T47D (cell line): ENCODE measurements at regions not wholly inside any gene's neighbourhood (a gene's known extent, or its start where the extent isn't known, plus 50 kb on each side); places are given as distances from the start of the nearest gene placed in this dataset.
"Not testable (repeated sequence)": the region's sequence is repeated elsewhere in the genome, so short reads cannot be mapped to it uniquely, and the experiment has no call there.

ENCODE experiments used
- DNase-seq, 2 experiments: peaks; one replicate each; pipeline versions ENCODE4 v3.0.0 to v3.0.0-alpha.2; 2011 to 2012; ENCODE audit warnings: low read depth in 1 of 2, low spot score in 1 of 2
- JUND ChIP-seq: IDR thresholded peaks from 2 replicates; pipeline ENCODE4 v1.6.1; 2012; ENCODE audit warnings: low read depth
- in situ Hi-C: cut with HindIII; loops from 2 replicates; pipeline ENCODE4 v1.10.0; 2016; ENCODE audit warnings: low sequenced_read_pairs, low pct_unique_long_range_greater_than_20kb

DNA sequence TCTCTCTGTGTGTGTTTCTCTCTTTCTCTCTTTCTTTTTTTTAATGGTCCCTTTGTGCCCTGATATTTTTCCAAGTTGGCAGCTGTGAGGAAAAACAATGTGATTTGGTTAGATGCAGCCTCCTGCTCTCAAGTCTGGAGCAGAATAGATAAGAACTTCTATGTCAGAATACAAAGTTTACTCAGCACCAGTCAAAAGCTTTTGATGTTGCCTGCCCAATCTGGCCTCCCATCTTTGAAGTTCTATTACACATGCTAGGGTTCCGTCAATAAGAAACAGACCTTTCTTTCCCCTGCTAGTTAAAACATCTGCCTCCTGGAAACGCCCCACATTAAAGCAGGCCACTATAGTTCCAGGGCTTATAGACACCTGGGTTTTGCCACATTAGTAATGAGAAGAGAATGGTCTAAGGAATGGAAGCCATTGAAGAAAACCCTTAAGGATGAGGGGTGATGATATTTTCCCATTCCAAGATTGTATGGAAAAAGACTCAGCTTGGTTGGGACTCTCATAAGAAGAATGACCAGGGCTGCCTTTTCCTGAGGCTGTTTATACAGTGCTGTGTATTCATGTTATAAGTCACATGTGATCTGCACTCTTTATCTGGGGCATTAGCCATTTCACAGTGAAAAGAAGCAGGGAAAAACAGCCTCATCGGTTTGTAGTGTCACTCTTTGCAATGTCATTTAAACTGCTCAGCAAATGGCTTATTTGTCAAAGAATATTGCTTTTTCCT is 414.7 kb upstream of the PROX1 start:
- TF ChIP-seq JUND, result no peak
- no peak for DNase-seq
- in situ Hi-C loops, result no loop called here

DNA sequence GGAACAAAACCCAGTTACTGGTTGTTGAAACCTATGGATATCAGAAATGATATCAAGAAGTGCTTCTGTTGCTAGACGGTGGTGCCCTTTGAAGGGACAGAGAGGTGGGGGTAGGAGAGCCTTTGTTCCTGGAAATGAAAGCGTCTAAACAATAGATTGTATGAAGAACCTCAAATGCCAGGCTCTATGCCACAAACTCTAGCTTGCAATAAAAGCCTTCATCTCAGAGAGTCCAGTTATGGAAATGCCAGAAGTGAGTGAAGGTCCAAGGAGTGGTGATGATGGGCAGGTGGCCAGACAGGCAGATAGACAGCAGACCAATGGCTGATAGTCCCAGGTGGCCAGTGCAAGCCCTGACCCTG is 414.1 kb upstream of the PROX1 start:
- in situ Hi-C loops, result no loop called here
- DNase-seq, result no peak
- no peak for TF ChIP-seq JUND

DNA sequence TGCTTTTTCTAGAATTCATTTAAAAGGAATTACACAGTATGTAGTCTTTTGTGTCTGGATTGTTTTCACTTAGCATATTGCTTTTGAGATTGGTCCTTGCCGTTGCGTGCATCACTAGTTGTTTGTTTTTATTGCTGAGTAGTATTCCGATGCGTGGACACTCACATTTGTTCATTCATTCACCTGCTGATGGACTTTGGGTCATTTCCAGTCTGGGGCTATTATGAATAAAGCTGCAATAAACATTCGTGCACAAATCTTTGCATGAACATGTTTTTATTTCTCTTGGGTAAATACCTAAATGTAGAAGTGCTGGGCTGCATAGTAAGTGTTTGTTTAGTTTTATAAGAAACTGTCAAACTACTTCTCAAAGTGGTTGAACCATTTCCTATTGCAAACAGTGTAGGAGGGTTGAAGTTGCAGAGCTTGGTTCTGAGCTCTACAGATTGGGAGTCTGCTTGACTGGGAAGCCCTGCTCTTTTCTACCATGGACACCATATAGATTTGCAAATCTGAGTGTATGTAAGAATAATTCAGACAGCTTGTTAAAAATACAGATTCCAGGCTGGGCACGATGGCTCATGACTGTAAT is 404.7 kb upstream of the PROX1 start:
- in situ Hi-C loops, result no loop called here
- TF ChIP-seq JUND, result no peak
- DNase-seq, result no peak

DNA sequence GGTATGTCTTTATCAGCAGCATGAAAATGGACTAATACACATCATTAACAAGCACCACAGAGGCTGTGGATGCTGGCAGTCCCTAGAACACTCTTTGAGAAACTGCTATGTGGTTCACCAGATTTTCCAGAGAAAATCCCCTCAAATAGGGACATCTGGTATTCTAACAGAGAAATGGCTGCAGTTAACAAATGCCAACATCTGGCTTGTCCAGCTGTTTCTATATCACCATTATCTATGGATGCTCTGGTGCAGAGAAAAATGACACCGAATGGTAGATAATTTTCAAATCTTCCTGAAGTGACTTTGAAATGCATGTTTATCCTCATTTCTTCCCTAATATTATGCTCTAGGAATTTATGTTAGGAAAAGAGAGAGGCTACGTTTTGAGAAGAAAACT is 403.5 kb upstream of the PROX1 start:
- no peak for DNase-seq
- no peak for TF ChIP-seq JUND
- in situ Hi-C loops, result no loop called here

DNA sequence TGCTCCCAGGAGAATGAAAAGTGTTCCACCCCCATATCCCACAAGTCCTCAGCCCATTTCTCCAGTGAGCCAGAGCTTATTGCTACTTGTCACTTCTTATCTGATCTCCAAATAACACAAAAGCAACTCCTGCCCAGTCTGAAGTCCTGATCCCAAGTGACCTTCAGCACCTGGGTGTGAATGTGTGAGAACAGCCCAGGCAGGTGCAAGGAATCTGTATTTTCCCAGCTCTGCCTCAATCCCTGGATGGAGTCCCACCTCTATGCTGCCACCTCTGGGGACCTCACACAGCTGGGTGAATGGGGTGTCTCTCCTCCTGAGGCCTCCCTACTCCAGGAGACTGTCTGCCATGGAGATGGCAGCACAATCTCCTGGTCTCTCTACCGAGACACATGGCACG is 402.4 kb upstream of the PROX1 start:
- in situ Hi-C loops, result no loop called here
- no peak for TF ChIP-seq JUND

DNA sequence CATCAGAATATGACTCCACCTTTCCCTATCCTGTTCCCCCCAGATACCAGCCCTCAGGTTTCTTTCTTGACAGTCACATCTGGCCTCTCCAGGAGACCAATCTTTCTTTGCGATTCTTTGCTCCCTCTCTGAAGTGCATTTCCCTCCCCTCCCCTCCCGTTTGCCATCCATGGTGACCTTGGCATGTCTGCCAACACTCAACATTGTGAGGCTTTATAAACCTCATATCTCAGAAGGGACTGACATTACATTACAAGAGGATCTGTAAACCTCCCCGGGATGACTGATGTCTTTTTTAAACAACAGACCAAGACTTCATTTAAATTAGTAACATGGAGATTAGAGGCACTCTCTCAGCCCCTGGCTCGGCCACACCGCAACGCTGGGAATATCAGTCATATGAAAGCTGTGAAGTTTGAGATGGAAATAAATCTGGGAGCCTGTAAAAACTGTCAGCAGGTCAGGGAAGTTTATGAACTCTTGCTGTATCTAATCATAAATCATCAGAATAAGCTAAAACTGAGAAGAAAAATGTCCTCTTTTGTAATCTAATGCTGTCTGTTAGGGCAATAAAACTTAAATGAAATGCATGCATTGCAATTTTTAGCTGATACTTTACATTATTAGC is 401.7 kb upstream of the PROX1 start:
- in situ Hi-C loops, result no loop called here
- no peak for DNase-seq
- TF ChIP-seq JUND, result no peak

More for the DNA sequence above, 402.4 kb upstream of the PROX1 start:
- no peak for DNase-seq

DNA sequence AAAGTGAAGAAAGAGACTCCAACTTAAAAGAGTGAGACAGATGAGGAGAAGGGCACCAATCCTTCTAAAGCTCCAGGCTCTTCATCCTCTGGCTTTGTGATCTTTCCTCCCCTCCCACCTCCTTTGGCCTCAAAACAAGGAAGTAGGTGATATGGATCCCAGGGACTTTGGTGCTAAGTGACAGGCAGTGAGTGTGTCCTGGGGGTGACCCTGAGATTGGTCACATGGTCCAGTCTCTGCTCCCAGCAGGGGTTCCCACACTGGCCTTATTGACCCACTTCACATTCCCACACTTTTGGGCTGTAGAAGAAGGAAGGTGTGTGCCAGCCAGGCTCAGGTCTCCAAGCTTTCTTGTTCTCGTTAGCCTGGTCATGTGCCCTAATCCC is 401.2 kb upstream of the PROX1 start:
- no peak for DNase-seq
- in situ Hi-C loops, result no loop called here
- TF ChIP-seq JUND, result no peak

DNA sequence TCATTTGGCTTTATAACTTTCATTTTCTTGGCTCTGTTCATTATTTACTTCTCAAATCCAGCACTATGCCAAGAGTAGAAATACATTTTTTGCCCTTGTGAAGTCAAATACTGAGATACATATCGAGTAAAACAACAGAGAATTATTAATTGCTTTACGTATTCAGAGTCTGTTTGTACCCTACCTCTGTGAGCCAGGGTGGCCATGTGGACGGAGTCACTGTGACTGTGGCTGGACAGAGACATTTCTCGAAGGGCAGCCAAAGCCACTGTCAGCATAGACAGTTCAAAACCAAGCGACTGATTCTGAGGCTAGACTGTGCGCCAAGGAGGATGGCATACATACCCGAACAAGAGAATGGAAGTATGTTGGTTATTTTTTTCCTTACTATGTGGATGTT is 391.0 kb upstream of the PROX1 start:
- TF ChIP-seq JUND, result no peak
- in situ Hi-C loops, result no loop called here

DNA sequence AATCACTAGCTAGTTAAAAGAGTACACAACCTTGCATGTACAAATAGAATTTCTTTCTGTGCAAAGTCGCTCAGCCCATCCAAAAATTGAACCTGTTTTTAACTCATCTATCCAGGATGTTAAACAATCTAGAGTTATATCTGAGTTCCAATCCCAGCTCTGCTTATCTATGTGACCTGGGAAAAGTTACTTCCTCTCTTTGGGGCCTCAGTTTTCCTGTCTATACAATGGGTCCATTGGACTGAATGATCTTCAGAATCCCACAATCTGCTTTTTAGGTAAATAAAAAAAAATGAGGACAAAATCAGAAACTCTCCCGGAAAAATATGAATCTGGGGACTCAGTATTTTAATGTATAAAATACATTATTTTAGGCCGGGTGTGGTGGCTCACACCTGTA is 389.5 kb upstream of the PROX1 start:
- no peak for TF ChIP-seq JUND
- in situ Hi-C loops, result no loop called here
- DNase-seq, result no peak

More for the DNA sequence above, 391.0 kb upstream of the PROX1 start:
- no peak for DNase-seq

DNA sequence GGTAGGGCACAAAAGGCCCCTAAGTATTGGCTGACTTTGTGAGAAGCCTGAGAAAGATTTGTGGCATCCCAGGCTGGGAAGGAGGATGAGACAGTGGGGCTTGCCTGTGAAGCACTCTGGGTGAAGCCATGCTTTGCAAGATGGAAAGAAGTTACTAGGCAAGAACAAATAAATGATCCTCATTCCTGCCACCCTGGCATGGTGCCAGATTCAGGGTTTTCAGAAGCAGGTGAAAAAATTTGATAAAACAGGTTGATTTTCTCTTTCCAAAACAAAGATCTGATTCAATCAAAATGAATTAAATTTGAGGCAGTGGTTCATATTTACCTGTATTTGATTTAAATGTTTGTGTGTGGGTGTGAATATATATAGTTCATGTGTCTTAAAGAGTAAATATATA is 386.9 kb upstream of the PROX1 start:
- in situ Hi-C loops, result no loop called here
- TF ChIP-seq JUND, result no peak
- DNase-seq, result no peak

DNA sequence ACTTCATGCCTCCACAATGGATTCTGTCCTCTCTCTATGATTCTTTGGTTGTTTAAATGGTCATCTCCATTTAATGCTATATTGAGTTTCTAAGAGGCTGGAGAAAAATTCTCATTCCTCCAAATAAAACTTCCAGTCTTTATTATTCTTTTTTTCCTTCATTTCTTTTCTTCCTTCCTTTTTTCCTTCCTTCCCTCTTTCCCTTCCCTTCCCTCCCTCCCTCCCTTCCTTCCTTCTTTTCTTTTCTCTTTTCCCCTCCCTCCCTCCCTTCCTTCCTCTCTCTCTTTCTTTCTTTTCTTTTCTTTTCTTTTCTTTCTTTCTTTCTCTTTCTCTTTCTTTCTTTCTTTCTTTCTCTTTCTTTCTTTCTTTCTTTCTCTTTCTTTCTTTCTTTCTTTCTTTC is 386.1 kb upstream of the PROX1 start:
- in situ Hi-C loops, DNase-seq: not testable (repeated sequence)

DNA sequence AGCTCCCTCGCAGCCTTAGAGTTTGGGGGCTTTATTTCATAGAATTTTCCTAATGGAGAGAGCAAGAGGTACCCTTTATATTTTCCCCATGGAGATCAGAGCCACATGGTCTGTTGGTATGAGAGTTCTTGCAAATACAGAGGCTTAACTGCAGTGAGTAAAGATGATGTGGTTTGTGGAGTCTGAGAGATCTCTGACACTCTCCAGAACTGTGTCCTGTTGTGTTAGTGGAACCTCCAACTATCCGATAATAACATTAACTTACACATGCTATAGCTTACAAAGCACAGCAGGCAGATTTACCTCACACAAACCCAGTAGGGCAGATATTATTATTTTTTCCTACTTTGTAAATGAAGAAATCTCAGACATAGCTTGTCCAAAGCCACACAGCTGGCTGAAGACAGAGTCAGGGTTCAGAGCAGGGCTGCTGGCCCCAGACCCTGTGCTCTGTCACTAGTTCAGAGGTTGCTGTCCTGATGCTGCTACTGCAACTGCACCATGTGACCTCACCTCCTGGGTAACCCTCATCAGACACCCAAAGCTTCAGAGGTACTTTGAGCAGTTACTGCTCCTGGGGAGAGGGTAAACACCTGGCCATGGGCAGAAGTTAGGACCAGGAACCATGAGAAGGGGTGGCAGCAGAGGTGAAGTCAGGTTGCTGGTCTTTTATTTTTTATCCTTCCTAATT is 384.8 kb upstream of the PROX1 start:
- in situ Hi-C loops, result no loop called here
- TF ChIP-seq JUND, result no peak
- no peak for DNase-seq

DNA sequence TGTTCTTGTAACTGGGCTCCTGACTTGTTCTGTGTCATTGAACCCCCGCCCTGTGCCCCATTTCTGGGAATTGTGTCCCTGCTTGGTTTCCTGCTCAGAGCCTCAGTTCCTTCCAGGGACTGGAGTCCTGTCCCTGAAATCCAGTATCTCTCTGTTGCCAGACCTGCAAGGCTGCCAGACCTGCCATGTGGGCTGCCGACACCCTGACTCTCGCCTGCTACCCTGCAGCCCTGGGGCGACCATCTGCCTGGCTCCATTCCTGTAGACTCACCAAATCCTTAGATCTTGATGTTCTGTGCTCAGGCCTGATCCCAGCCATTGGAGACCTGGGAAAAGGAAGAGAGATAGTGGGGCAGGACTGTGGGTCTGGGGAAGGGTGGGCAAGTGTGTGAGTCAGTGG is 383.3 kb upstream of the PROX1 start:
- no peak for TF ChIP-seq JUND
- in situ Hi-C loops, result no loop called here
- DNase-seq, result no peak
